Gastroesophageal sphincter (tissue), 3 donors: ENCODE measurements at regions not wholly inside any gene's neighbourhood (a gene's known extent, or its start where the extent isn't known, plus 50 kb on each side); places are given as distances from the start of the nearest gene placed in this dataset.

Experiments used
- EP300 ChIP-seq: sonication (generic); formaldehyde crosslinking; IDR thresholded peaks from one replicate; pipeline ENCODE4 v1.6.1; 2017; ENCODE audit warnings: antibody characterized with exemption, mild to moderate bottlenecking
- POLR2A ChIP-seq, 2 donors: fragments of 450-650 bp; IDR thresholded peaks; one replicate each; pipeline ENCODE4 v1.6.1; 2017; ENCODE audit warnings: antibody characterized with exemption in 2 of 2, mild to moderate bottlenecking in 2 of 2, moderate library complexity in 1 of 2
- POLR2AphosphoS5 ChIP-seq: sonication (generic); formaldehyde crosslinking; IDR thresholded peaks from one replicate; pipeline ENCODE4 v1.6.1; 2017; ENCODE audit warnings: antibody characterized with exemption
- TF ChIP-seq, protein P1 (sequence below), 4 experiments: fragments of 200-600 bp in 2 of 4; fragments of 450-650 bp in 2 of 4; sonication (generic) in 1 of 4; IDR thresholded peaks; one replicate each; pipeline ENCODE4 v1.5.1; 2017 to 2019; ENCODE audit warnings: antibody characterized with exemption in 4 of 4, mild to moderate bottlenecking in 2 of 4, moderate library complexity in 2 of 4

DNA sequence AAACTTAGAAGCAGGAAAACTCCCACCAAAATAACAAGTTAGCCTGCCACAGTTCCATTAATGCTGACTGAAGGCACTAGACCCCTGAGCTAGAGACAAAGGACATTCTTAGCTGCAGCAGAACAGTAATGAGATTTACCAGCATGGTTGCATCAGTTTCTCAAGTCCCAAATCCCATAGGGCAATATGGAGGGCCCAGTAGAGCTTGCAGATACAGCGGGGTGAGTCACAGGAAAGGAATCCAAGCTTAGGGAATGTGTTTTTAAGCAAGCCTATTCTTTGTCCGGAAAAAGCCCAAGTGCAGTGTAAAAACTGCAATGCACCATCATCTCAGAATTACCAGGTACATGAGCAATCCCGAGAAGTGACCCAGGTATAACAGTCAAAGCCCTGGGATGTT is 51.3 kb upstream of the EXOC1L start:
- no peak for TF ChIP-seq EP300
- TF ChIP-seq, protein P1, sequence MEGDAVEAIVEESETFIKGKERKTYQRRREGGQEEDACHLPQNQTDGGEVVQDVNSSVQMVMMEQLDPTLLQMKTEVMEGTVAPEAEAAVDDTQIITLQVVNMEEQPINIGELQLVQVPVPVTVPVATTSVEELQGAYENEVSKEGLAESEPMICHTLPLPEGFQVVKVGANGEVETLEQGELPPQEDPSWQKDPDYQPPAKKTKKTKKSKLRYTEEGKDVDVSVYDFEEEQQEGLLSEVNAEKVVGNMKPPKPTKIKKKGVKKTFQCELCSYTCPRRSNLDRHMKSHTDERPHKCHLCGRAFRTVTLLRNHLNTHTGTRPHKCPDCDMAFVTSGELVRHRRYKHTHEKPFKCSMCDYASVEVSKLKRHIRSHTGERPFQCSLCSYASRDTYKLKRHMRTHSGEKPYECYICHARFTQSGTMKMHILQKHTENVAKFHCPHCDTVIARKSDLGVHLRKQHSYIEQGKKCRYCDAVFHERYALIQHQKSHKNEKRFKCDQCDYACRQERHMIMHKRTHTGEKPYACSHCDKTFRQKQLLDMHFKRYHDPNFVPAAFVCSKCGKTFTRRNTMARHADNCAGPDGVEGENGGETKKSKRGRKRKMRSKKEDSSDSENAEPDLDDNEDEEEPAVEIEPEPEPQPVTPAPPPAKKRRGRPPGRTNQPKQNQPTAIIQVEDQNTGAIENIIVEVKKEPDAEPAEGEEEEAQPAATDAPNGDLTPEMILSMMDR (IDR thresholded peaks at IDR 0.05) = no peak
- no peak for TF ChIP-seq POLR2AphosphoS5
- no peak for TF ChIP-seq POLR2A (IDR thresholded peaks at IDR 0.05)
